Frontal cortex (tissue), 3 donors: ENCODE measurements at regions not wholly inside any gene's neighbourhood (a gene's known extent, or its start where the extent isn't known, plus 50 kb on each side); places are given as distances from the start of the nearest gene placed in this dataset.
"Not testable (repeated sequence)": the region's sequence is repeated elsewhere in the genome, so short reads cannot be mapped to it uniquely, and the experiment has no call there.

Experiments used
- DNase-seq, 2 donors: peaks; one replicate each; pipeline ENCODE4 v3.0.0; 2012; ENCODE audit warnings: low spot score in 2 of 2
- FAIRE-seq: peaks from 2 replicates; lab custom pipeline; 2012; peaks lifted over from hg19 to GRCh38; lab: Jason Lieb, UNC
- donor health status: control.
- donor health status: control.
- donor health status: control.

DNA sequence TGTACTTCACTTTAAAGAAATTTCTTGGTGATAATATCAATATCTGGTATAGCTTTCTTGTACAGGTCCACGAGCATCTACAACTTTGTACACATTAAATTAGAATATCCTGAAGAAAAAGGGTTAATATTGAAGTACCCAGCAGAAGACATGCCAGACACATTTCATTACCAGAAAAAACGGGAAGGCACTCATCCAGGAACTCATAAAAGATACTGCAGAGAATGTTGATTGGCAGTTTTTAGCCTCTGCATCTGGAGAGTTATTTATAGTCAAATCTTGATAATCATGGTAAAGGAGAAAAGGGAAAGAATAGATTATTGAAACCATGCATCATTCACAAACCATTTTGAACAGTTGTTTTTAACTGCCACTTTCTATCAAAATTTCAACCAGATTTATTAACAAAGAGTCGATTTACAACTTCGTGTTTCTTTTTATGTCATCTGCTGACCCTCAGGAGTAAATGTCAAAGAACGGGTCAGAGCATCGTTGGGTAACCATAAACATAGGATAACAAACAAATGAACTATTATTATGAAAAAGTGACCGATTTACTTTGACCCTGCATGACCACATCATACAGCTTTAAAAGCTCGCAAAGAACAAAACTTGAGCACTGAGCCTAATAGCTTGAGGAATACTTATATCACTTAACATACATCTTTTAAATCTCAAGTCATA lies 229.2 kb upstream of the SGK1 start:
- no peak for DNase-seq
- FAIRE-seq, result no peak

DNA sequence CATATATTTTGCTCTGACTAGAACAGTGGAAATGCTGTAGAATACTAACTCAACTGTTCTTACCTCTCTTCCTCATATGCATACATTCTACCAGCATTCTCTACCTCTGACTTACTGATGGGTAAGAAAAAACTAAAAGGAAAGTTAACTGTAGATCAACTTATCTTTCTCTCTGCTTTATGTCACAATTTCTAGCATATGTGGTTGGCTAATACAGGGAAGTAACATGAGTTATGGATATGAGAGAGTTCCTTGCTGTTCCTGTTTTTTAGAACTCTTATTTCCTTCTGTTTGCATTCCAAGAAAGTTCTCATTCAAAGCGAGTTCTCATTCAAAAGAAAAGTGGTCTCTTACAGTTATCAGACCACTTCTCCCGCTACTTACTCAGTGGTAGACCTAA lies 226.8 kb upstream of the SGK1 start:
- no peak for FAIRE-seq
- DNase-seq, result no peak

DNA sequence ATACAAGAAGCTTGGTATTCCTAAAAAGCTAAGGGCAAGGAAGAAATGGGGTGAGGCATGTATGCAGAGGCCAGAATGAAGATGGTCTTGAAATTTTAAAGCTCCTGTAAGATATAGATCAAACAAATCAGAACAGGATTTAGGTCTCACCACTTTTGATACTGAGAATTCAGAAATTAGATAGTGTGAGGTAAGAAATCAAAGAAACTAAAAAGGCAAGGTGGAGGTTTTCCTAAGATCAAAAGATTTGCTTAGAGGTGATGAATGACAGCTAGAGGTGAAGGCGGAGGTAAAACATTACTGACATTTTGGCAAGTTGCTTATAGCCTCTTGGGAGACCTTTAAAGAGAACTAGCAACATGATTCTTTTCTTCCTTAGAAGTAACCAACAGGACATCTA lies 225.2 kb upstream of the SGK1 start:
- FAIRE-seq (no peak), DNase-seq (no peak)

DNA sequence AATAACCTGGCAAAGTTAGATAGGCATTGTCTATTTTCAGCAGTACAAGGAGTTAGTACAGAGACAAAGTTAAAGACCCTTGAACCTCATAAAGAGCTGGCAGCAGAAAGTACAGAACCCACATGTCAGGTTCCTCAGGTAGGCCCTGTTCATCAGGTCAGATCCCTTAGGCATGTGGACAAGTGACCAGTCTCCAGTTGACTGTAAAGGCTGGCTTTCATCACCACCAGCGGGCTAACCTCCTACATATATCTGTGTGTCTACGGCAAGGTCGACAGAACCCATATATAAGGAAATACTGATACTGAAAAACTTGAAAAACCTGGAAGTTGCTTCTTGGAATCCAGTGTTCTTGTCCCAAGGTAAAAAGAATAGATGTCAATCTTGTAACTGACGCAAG lies 223.1 kb upstream of the SGK1 start:
- FAIRE-seq, result no peak
- DNase-seq, result no peak

DNA sequence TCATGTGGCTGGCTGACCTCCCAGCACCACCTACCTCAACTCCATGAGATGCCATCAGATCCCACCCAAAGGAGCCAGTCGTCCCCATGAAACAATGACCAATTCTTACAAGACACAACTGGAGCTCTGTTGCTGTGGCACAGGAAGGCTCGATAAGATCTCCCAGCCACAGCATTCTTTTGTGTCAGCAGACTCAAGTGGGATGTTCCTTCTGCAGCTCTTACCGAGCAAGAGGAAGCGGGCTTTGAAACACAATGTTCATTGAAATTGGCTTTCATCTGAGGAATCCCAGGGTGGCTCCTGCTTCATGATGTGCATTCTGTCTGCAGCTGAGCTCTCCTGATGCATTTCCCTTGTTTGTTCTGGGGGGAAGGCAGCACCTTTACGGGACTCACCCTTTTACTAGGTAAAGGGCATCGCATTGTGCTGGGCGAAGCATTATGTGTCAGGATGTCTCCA lies 222.0 kb upstream of the SGK1 start:
- FAIRE-seq (no peak), DNase-seq (no peak)

DNA sequence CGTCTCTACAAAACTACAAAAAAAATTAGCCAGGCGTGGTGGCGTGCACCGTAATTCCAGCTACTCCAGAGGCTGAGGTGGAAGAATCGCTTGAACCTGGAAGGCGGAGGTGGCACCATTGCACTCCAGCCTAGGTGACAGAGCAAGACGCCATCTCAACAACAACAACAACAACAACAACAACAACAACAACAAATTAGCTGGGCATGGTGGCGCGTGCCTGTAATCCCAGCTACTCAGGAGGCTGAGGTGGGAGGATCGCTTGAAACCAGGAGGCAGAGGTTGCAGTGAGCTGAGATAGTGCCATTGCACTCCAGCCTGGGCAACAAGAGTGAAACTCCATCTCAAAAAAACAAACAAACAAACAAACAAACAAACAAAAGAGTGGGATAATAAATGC lies 219.9 kb upstream of the SGK1 start:
- DNase-seq, FAIRE-seq: not testable (repeated sequence)

DNA sequence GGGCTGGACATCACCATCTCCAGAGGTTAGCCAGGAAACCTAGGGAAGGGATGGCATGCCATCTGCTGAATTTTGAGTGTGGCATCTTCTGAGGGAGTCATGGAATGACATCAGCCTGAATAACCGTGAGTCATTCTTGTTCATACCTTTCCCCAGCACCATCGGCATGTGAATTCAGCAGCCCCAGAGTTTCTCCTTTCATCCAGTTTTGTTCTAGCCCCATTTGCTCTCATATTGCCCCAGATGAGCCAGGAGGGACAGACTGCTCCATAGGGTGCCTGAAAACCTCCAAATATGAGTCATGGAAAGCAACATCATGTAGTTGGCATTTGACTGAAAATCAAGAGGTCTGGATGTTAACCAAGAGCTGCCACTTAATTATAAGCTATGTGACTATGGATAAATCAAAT lies 219.2 kb upstream of the SGK1 start:
- FAIRE-seq (no peak), DNase-seq (no peak)

DNA sequence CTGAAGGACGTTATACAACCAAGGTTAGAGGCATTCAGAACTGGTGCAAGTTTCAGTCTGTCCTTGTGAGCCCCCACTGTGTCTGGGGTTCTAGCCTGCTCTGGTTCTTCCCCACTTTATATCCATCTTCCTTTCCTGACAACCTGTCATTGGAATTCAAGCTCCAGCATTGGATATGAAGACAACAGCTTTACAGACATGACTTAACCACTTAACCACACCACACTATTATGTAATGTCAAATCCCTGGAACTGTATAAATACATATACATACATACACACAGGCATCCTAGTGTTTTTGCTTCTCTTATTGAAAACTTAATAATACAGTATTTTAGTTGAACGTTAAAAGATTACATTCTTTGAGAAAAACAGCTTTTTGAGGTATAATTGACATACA lies 217.9 kb upstream of the SGK1 start:
- FAIRE-seq, result no peak

DNA sequence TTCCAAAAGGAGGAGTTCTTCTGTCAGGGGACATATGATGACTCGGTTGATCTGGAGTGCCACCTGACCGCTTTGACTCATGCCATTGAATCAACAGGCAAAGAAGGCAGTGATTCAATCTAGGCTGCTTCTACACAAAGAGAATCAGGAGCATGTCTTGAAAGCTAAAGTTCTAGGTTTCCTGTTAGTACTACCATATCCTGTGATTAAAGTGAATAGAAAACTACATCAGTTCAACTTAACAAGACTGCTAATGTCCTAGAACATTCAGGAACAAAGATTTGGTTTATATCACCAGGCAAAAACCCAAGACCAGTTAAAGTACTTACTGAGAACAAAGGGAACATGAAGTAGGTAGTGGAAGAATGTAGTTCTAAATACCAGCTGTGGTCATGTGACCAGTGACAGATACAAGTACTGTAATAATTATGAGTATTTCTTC lies 216.8 kb upstream of the SGK1 start:
- FAIRE-seq (no peak), DNase-seq (no peak)

More for the DNA sequence above, 217.9 kb upstream of the SGK1 start:
- no peak for DNase-seq

DNA sequence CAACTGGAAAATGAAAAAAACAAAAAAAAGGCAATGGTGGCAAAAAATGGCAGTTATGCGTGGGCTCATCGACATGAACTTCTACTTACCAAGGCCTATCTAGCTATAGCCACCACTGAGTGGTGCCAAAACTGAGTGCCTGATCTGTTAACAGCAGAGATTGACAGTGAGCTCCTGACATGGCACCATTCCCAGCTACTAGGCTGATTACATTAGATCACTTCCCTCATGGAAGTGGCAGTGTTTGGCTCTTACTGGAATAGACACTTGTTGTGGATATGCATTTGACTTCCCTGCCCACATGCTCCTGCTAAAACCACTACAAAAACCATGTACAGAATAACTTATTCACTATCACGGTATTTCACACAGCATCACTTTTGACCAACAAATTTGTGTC lies 216.1 kb upstream of the SGK1 start:
- no peak for FAIRE-seq
- DNase-seq, result no peak

DNA sequence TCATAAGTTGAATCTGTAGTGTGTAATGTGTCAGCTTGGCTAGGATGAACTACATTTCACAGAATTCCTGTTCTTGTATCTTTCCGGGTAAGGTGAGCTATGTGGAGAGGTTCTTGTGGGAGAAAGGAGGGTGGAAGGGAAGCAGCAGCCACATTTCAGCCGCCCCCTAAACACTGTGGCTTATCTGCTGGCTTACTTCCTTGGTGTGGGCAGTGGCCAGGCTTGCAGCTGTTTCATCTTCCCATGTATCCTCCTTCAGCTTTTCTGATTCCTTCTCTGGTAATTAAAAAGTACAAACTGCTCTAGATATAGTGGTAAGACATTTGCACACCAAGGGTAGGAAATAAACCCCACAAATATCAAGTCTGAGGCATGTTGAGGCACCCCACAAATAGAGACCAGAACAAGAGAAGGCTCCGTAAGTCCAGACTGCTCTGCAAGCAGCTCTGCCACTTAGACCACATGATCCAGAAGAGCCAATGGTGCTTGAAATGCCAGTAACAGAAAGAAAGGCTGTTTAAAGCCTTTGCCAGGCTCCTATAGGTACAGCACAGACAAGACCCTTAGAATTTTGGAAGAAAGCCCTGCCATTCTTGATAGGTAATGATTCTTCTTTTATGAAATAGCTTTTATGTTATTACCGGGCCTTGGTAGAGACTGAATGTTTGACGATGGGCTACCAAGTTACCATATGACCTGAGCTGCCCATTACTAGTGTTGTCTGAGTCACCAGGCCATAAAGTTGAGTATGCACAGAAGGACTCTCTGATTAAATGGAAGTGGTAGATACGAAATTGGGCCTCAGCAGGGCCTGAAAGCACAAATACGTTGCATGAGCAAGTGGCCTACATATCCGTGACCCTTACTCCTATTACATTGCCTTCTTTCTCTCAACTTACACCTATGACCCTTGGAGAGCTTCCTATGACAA lies 215.0 kb upstream of the SGK1 start:
- no peak for FAIRE-seq
- no peak for DNase-seq

DNA sequence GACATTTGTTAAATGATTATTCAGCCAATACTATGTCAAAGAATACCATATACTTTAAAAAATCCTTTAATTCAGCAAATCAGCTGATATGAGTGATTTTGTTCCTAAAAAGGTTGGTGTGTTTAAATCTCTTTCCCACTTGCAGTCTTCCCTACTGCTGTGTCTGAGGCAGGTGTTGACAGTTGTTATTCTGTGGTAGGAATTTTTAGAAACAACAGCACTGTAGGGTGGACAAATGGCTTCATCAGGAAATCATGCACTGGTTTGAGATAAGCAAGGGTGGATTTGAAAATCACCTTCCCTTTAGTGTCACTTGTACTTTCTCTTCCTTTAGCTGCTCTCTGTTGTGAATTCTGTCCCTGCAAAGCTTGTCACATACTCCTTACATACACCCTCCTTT lies 213.7 kb upstream of the SGK1 start:
- no peak for FAIRE-seq

DNA sequence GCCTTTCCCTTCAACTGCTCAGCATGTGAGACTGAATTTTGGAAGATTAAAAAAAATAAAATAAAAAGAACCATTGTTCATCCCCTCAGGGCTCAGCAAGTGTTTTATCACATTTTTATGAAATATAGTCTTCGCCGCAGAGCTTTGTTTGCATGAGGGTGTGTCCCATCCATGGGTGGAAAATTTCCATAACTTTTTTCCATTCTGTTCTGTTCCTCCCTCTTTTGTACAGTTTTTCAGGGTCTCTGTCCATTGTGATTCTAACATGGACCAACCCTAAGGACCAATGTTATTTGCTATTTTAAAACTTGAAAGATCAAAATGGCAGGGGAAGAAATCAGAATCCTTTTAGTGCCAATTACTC lies 213.3 kb upstream of the SGK1 start:
- DNase-seq (no peak), FAIRE-seq (no peak)

More for the DNA sequence above, 213.7 kb upstream of the SGK1 start:
- no peak for DNase-seq

DNA sequence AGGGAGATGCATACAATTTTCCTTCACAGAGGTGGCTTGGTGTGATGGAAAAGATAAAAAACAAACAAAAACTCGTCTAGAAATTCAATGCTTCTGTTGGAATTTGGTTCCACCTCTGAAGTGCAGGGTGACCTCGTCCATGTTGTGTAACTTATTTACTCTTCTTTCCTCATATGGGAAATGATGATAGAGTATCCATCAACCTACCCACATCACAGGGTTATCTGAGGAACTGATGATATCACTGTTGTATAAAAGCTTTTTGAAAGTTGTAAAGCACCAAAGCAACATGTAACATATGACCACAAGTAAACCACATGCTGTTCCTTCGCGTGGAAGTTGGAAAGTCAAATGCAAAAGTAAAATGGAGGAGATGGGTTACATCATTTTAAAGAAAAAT lies 212.0 kb upstream of the SGK1 start:
- FAIRE-seq (no peak), DNase-seq (no peak)

DNA sequence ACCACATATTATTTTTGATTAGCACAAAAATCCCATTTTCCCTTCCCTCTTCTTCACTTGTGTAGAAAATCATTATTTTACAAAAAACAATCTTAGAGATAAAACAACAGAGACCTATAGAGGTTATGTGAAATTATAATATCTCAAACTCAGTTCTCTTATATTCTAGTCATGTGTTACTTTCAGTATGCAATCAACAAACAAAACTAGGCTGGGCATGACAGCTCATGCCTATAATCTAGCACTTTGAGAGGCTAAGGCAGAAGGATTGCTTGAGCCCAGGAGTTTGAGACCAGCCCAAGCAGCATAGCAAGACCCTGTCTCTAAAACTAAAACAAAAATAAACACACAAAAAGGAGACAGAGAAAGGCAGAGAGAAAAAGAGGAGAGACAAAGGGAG lies 211.4 kb upstream of the SGK1 start:
- DNase-seq (no peak), FAIRE-seq (no peak)

DNA sequence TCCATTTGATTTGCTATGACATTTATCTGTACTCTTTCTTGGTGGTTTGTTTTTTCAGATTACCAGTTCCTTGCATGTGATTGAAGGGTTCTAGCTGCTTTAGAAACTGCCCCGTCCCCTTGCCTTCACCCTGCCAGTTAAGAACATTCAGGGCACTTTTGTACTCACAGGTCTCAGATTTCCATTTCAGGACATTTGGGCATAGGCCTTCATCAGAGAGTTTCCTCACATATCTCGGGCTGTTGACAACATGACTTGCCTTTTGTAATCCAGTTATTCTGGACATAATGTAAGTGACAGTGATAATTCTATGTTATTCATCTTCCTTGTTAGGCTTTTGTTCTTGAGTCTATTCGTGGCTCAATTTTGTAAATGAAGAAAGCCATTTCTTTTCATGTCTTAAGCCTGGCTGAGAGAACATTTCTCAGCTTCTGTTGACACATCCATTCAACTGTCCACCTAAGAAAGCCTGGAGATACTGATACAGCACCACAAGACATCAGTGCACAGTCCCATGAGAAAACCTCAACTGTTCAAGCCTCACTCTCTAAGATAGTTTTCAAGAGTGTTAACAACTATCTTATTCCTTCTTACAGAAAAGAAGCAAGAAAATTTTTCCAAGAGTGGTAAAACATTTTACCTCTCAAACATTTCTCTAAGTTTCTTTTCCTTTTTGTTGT lies 209.3 kb upstream of the SGK1 start:
- FAIRE-seq (no peak), DNase-seq (no peak)

DNA sequence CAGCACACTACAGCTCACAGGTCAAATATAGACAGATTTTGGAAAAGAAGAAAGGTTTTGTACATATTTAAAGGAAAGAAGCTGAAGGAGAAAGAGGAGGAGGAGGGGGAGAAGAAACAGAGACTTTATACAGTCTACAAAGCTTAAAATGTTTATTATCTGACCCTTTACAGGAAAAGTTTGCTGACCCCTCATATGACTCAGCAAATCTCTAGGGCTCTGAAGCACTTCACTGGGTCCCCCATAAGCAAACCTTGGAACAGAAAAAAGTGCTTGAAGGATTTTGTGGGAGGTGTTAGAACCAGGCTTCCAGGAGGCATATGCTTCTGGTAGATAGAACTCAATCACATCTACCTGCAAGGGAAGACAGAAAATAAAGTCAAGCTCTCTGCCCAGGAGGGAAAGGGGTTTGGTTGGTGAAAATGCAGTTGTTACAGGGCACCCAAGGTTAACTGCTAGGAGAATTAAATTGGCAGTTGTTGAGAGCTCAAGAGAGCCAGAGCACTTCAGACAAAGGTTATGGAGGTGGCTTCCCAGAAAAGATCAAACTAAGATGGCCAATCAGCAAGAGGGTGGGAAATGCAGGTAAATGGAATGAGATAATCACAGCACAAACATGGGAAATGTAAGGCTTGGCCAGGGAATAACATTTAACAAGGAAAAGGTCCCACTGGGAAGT lies 207.4 kb upstream of the SGK1 start:
- DNase-seq, result no peak

DNA sequence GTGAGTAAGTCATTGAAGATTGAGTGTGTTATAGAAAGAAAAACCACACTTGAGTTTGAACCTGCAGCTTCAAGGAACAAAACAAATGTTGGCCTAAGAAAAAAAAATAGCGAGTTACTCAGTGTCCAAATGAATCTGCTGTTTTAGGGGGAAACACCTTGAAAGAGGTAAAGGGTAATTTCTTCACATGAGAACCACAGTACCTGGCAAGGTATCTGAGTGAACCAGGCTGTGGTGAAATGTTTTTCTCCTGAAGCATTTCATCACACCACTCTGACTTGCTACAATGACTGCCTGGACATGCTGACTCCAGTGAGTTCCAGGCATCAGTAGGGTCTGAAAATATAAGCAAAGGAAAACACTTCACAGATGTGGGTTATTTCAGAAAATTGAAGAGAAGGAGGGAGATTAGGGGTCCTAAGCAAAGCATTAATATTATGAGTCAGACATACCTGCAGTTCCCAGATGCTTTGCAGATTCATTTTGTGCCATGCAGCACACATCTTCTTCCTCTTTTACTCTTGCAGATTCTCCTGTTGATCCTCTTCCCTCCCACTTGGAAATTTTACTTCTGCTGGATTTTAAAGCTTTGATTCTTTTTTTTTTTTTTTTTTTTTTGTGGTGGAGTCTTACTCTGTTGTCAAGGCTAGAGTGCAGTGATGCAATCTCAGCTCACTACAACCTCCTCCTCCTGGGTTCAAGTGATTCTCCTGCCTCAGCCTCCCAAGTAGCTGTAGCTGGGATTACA lies 206.2 kb upstream of the SGK1 start:
- FAIRE-seq, result no peak

More for the DNA sequence above, 207.4 kb upstream of the SGK1 start:
- FAIRE-seq, result no peak

DNA sequence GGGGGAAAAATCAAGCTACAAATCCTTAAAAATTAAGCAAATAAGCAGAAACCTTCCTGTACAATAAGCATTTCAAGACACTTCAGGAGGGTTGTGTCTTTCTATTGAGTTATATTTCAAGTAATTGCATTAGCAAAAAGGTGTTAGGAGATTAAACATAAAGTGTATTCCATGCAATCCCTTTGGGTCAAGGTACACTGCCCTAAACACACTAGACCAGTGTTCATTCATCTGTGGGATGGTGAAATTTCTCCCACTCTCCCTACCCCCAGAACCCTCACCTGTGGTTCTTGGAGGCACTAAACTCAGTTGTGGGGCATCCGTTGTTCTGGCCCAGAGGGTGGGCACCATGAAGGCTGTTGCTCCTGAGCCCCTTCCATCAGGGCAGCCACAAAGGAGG lies 205.1 kb upstream of the SGK1 start:
- DNase-seq, result no peak
- no peak for FAIRE-seq

More for the DNA sequence above, 206.2 kb upstream of the SGK1 start:
- no peak for DNase-seq
